Thyroid gland (tissue), 4 donors: ENCODE measurements at regions not wholly inside any gene's neighbourhood (a gene's known extent, or its start where the extent isn't known, plus 50 kb on each side); places are given as distances from the start of the nearest gene placed in this dataset.

Source experiments
- POLR2A ChIP-seq, 2 donors: fragments of 450-650 bp; IDR thresholded peaks; one replicate each; pipeline ENCODE4 v1.6.1; 2017; ENCODE audit warnings: antibody characterized with exemption in 2 of 2, mild to moderate bottlenecking in 2 of 2, moderate library complexity in 1 of 2
- TF ChIP-seq, protein P1 (sequence below), 6 experiments: fragments of 200-600 bp in 3 of 6; fragments of 450-650 bp in 3 of 6; sonication (generic) in 3 of 6; IDR thresholded peaks; one replicate each; pipeline ENCODE4 v1.5.1; 2016 to 2019; ENCODE audit warnings: antibody characterized with exemption in 6 of 6, mild to moderate bottlenecking in 2 of 6, inconsistent platforms in 1 of 6, moderate library complexity in 1 of 6

DNA sequence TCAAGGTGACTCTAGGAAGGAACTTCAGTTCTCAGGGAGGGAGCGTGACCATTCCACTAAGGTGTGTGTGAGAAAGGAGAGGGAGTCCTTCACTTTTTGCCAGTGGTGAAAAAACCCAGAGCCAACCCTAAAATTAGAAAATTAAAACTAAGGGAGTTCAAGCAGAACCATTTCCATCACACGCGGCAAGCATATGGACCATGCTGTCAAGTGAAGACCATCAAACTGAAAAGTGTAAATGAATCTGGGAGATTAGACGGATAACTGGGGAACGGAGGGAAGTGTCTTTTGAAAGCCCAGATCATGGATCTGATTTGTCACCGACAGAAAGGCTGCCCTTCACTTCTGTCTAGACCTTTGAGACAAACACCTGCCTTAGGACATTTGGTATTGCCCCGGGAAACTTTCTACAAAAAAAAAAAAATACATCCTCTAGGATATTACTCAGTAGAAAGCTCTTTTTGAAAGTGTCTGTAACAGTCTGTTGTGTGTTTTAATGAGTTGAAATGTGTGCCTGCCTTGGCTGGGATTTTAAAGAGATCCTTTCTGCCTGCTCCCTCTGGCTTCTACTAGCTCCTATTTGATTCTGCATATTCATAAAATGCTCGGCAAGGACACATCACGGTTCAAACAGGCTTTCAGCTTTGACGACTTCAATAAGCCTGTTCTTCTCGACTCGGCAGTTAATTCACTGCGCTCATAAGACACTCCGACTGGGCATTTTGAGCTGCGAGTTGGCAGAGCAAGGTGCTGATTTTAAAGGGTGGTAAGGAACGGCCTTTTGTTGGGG lies 81.4 kb upstream of the ERCC4 start:
- TF ChIP-seq, protein P1, sequence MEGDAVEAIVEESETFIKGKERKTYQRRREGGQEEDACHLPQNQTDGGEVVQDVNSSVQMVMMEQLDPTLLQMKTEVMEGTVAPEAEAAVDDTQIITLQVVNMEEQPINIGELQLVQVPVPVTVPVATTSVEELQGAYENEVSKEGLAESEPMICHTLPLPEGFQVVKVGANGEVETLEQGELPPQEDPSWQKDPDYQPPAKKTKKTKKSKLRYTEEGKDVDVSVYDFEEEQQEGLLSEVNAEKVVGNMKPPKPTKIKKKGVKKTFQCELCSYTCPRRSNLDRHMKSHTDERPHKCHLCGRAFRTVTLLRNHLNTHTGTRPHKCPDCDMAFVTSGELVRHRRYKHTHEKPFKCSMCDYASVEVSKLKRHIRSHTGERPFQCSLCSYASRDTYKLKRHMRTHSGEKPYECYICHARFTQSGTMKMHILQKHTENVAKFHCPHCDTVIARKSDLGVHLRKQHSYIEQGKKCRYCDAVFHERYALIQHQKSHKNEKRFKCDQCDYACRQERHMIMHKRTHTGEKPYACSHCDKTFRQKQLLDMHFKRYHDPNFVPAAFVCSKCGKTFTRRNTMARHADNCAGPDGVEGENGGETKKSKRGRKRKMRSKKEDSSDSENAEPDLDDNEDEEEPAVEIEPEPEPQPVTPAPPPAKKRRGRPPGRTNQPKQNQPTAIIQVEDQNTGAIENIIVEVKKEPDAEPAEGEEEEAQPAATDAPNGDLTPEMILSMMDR (IDR thresholded peaks at IDR 0.05) = no peak
- no peak for TF ChIP-seq POLR2A (IDR thresholded peaks at IDR 0.05)
